DOHH2 (cell line): ENCODE measurements at regions not wholly inside any gene's neighbourhood (a gene's known extent, or its start where the extent isn't known, plus 50 kb on each side); places are given as distances from the start of the nearest gene placed in this dataset.

Experiments used
- CTCF ChIP-seq: fragments of 200-600 bp; sonication (generic); IDR thresholded peaks from one replicate; pipeline ENCODE4 v1.5.1; 2014; ENCODE audit warnings: antibody characterized with exemption, mild to moderate bottlenecking, low read depth, low read length; ENCODE audit not compliant: poor library complexity, severe bottlenecking
- EZH2phosphoT487 ChIP-seq: fragments of 200-600 bp; sonication (generic); IDR thresholded peaks from 2 replicates; pipeline ENCODE4 v1.6.1; 2017; ENCODE audit warnings: borderline replicate concordance, mild to moderate bottlenecking, antibody characterized with exemption, low read length, moderate library complexity, mixed read lengths

- TF ChIP-seq CTCF: no peak
- TF ChIP-seq EZH2phosphoT487: no peak
Measured at GRCh38 chr15:72859757-72860145, 76.2 kb upstream of the ADPGK start.
